K562 (cell line): ENCODE measurements at regions not wholly inside any gene's neighbourhood (a gene's known extent, or its start where the extent isn't known, plus 50 kb on each side); places are given as distances from the start of the nearest gene placed in this dataset.

Experiments used
- ATAC-seq: fragments of 200-7000 bp; cut with Tn5 transposase; 3 replicates; pipeline ENCODE4 v1.9.1; 2020; ENCODE audit warnings: moderate library complexity
- BruUV-seq: library from RNA; stranded (reverse); fragments of 400-500 nt; replicated peaks from 2 replicates; lab custom pipeline; 2021; lab: Mats Ljungman, UMichigan
- CTCF ChIA-PET: fragments of 300-600 bp; formaldehyde crosslinking; extraction: SDS; loops from one replicate; lab custom pipeline; 2021; ENCODE audit warnings: low intra/inter-chr PET ratio; lab: Yijun Ruan, JAX
- POLR2A ChIA-PET: fragments of 300-600, 350-650 bp; sonication (Branson Sonifier 250); formaldehyde crosslinking; extraction: SDS; loops from one replicate; lab custom pipeline; 2021; ENCODE audit warnings: antibody characterized with exemption, inconsistent platforms; lab: Yijun Ruan, JAX
- DNase-seq, 4 experiments: peaks; one replicate each; pipeline versions ENCODE4 v3.0.0 to v3.0.0-alpha.2; 2011 to 2018; ENCODE audit warnings: low spot score in 3 of 4, mixed read lengths in 3 of 4; ENCODE audit errors: extremely low read depth in 1 of 4
- FAIRE-seq: peaks from 2 replicates; lab custom pipeline; 2011; peaks lifted over from hg19 to GRCh38; lab: Jason Lieb, UNC
- H2AFZ ChIP-seq: 2 replicates; pipeline ENCODE4 v1.6.0; 2011; ENCODE audit warnings: low read depth, low read length, control low read depth, inconsistent platforms
- H3K27ac ChIP-seq: fragments of 200-600 bp; 3 replicates; pipeline ENCODE4 v1.8.0; 2011; ENCODE audit warnings: low read depth, mild to moderate bottlenecking, control low read depth, inconsistent platforms, low read length, moderate library complexity, mixed read lengths; ENCODE audit errors: extremely low read depth
- H3K27me3 ChIP-seq, 2 experiments: fragments of 300-600 bp in 1 of 2; 2 replicates in 1 of 2; 3 replicates in 1 of 2; pipeline versions ENCODE4 v1.6.0 to v1.8.0; 2011; ENCODE audit warnings: inconsistent platforms in 2 of 2, low read length in 2 of 2, mild to moderate bottlenecking in 1 of 2, mixed read lengths in 1 of 2, moderate library complexity in 1 of 2; ENCODE audit not compliant: control insufficient read depth in 2 of 2, insufficient read depth in 2 of 2
- H3K36me3 ChIP-seq: fragments of 300-600 bp; 3 replicates; pipeline ENCODE4 v1.8.0; 2011; ENCODE audit warnings: mild to moderate bottlenecking, low read length, inconsistent platforms; ENCODE audit not compliant: control insufficient read depth, insufficient read depth
- H3K4me1 ChIP-seq, 2 experiments: fragments of 200-600 bp in 1 of 2; replicated peaks in 1 of 2; 2 replicates in 1 of 2; 3 replicates in 1 of 2; pipeline versions ENCODE4 v1.5.1 to v1.8.0; 2011; ENCODE audit warnings: inconsistent platforms in 2 of 2, low read length in 2 of 2, mild to moderate bottlenecking in 1 of 2, mixed read lengths in 1 of 2, moderate library complexity in 1 of 2; ENCODE audit not compliant: control insufficient read depth in 2 of 2, insufficient read depth in 2 of 2
- H3K4me2 ChIP-seq: 2 replicates; pipeline ENCODE4 v1.6.1; 2011; ENCODE audit warnings: low read length, control low read depth, inconsistent platforms, mixed read lengths; ENCODE audit not compliant: insufficient read depth
- H3K4me3 ChIP-seq: fragments of 200-600 bp; sonication (generic), shearing (Covaris generic); 2 replicates; pipeline ENCODE4 v1.5.1; 2016; ENCODE audit warnings: control low read depth, inconsistent platforms
- H3K79me2 ChIP-seq: fragments of 200-600 bp; 3 replicates; pipeline ENCODE4 v1.8.0; 2011; ENCODE audit warnings: low read length, inconsistent platforms; ENCODE audit not compliant: control insufficient read depth, insufficient read depth
- H3K9ac ChIP-seq, 2 experiments: 2 replicates each; pipeline versions ENCODE4 v1.6.0 to v1.6.1; 2011; ENCODE audit warnings: low read depth in 2 of 2, low read length in 2 of 2, control low read depth in 1 of 2, inconsistent platforms in 1 of 2, mild to moderate bottlenecking in 1 of 2, mixed read lengths in 1 of 2; ENCODE audit not compliant: insufficient read depth in 1 of 2
- H3K9me1 ChIP-seq: one replicate; pipeline ENCODE4 v1.6.0; 2011; ENCODE audit warnings: inconsistent platforms, mild to moderate bottlenecking, low read length, moderate library complexity; ENCODE audit not compliant: control insufficient read depth, insufficient read depth
- H3K9me3 ChIP-seq: replicated peaks from 2 replicates; pipeline ENCODE4 v1.5.1; 2011; ENCODE audit warnings: low read depth, low read length, inconsistent platforms; ENCODE audit not compliant: control insufficient read depth, insufficient read depth
- H4K20me1 ChIP-seq: replicated peaks from 2 replicates; pipeline ENCODE4 v1.6.1; 2011; ENCODE audit warnings: low read length, inconsistent platforms, mixed read lengths; ENCODE audit not compliant: control insufficient read depth, insufficient read depth
- ARHGAP35 ChIP-seq: fragments of 450-650 bp; IDR thresholded peaks from 2 replicates; pipeline ENCODE4 v1.6.1; 2018; ENCODE audit not compliant: partially characterized antibody
- CHD2 ChIP-seq: IDR thresholded peaks from 2 replicates; pipeline ENCODE4 v1.6.1; 2011; ENCODE audit warnings: low read depth, low read length
- DDX20 ChIP-seq: fragments of 450-650 bp; IDR thresholded peaks from 2 replicates; pipeline ENCODE4 v1.6.1; 2016; ENCODE audit warnings: missing genetic modification characterization, low read depth, mild to moderate bottlenecking, missing compliant biosample characterization, moderate library complexity
- HMG20A ChIP-seq: fragments of 450-650 bp; formaldehyde crosslinking; conservative IDR thresholded peaks from 2 replicates; pipeline ENCODE4 v1.4.0; 2020; ENCODE audit warnings: mild to moderate bottlenecking, mixed read lengths
- HOXB6 ChIP-seq: fragments of 250-450 bp; sonication (Bioruptor Pico); IDR thresholded peaks from 2 replicates; pipeline ENCODE4 v1.5.1; 2022; ENCODE audit warnings: mild to moderate bottlenecking, borderline replicate concordance
- HSF4 ChIP-seq: fragments of 250-450 bp; sonication (Bioruptor Pico); IDR thresholded peaks from 2 replicates; pipeline ENCODE4 v2.1.2; 2022; ENCODE audit warnings: mild to moderate bottlenecking, moderate library complexity, borderline replicate concordance
- KLF1 ChIP-seq: fragments of 450-650 bp; IDR thresholded peaks from 2 replicates; pipeline ENCODE4 v1.6.1; 2016; ENCODE audit warnings: missing genetic modification characterization, missing compliant biosample characterization
- NELFE ChIP-seq: IDR thresholded peaks from 2 replicates; pipeline ENCODE4 v1.6.1; 2011; ENCODE audit warnings: mild to moderate bottlenecking; ENCODE audit not compliant: insufficient read depth, insufficient read length
- NFE2 ChIP-seq: IDR thresholded peaks from 2 replicates; pipeline ENCODE4 v1.6.1; 2014; ENCODE audit warnings: antibody characterized with exemption, low read depth
- NR2C2 ChIP-seq, 2 experiments: fragments of 200-800 bp in 1 of 2; sonication (Bioruptor generic) in 1 of 2; sonication (generic) in 1 of 2; formaldehyde crosslinking in 1 of 2; IDR thresholded peaks; 2 replicates each; pipeline versions ENCODE4 v1.6.1 to v1.8.0; 2016 to 2022; ENCODE audit warnings: mild to moderate bottlenecking in 1 of 2, missing compliant biosample characterization in 1 of 2, missing genetic modification characterization in 1 of 2, missing genetic modification reagents in 1 of 2
- POLR2AphosphoS2 ChIP-seq: IDR thresholded peaks from 2 replicates; pipeline ENCODE4 v1.6.1; 2012; ENCODE audit warnings: low read length, improper control_type of control experiment
- PURB ChIP-seq: sonication (generic); formaldehyde crosslinking; IDR thresholded peaks from 2 replicates; pipeline ENCODE4 v1.9.0; 2021; ENCODE audit warnings: low read depth, mild to moderate bottlenecking, missing genetic modification reagents
- RBM25 ChIP-seq: fragments of 200-400 bp; formaldehyde crosslinking; IDR thresholded peaks from 2 replicates; pipeline ENCODE4 v1.6.1; 2018; ENCODE audit warnings: low read length, low read depth, moderate library complexity; ENCODE audit not compliant: severe bottlenecking
- SP2 ChIP-seq: IDR thresholded peaks from 2 replicates; pipeline ENCODE4 v1.6.1; 2011; ENCODE audit warnings: mild to moderate bottlenecking, low read depth, low read length, moderate library complexity; ENCODE audit not compliant: poor library complexity, severe bottlenecking; ENCODE audit errors: extremely low read depth
- SRF ChIP-seq, 2 experiments: fragments of 250-450, 450-650 bp in 1 of 2; sonication (Bioruptor Pico) in 1 of 2; sonication (generic) in 1 of 2; formaldehyde crosslinking; IDR thresholded peaks; 2 replicates each; pipeline versions ENCODE4 v1.5.0 to v1.5.1; 2020 to 2022; ENCODE audit warnings: mild to moderate bottlenecking in 1 of 2, missing genetic modification reagents in 1 of 2
- TARDBP ChIP-seq: fragments of 450-650 bp; IDR thresholded peaks from 2 replicates; pipeline ENCODE4 v1.6.1; 2016
- ZNF830 ChIP-seq: fragments of 250-450 bp; sonication (Bioruptor Pico); IDR thresholded peaks from 2 replicates; pipeline ENCODE4 v1.5.0; 2021; ENCODE audit warnings: mild to moderate bottlenecking
- WGBS: fragments of 100-300 bp; shearing (Covaris generic); methylation state at CpG from one replicate; pipeline ENCODE4 v1.1.6; 2016; ENCODE audit warnings: low coverage, mixed read lengths; ENCODE audit not compliant: insufficient coverage; ENCODE audit errors: missing lambda C conversion rate; 5-methylcytosine and 5-hydroxymethylcytosine counted together
- in situ Hi-C: fragments of 300-500 bp; cut with MboI; formaldehyde crosslinking; loops from 4 replicates; pipeline ENCODE4 v1.15.0; 2018; ENCODE audit warnings: inconsistent platforms, mixed read lengths
- intact Hi-C: fragments of 100-400 bp; cut with micrococcal nuclease; formaldehyde crosslinking; loops from 2 replicates; pipeline ENCODE4 v1.14.2; 2022
- TF ChIP-seq, protein P1 (sequence below): IDR thresholded peaks from 2 replicates; pipeline ENCODE4 v1.6.1; 2014; ENCODE audit warnings: antibody characterized with exemption

DNA sequence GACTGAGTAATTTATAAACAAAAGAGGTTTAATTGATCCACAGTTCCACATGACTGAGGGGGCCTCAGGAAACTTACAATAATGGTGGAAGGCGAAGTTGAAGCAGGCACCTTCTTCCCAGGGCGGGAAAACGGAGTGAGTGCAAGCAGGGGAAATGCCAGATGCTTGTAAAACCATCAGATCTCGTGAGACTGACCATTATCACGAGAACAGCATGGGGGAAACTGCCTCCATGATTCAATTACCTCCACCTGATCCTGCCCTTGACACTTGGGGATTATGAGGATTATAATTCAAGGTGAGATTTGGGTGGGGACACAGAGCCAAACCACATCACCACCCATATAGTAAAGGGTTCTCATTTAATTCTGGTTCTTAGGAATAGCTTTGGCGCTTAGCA lies 219.5 kb upstream of the ATP5MC3 start:
- H3K9ac ChIP-seq, result no peak overlapping the region
- no peaks in the 10 kb centered on the region for H4K20me1 ChIP-seq
- CTCF ChIA-PET, result no interaction called here
- H3K27ac ChIP-seq, result no peak overlapping the region
- peak; percentile 90 for TF ChIP-seq CHD2
- peak; percentile 60 for TF ChIP-seq RBM25
- no peak for TF ChIP-seq SRF (CRISPR knock-in tag; IDR thresholded peaks at IDR 0.05)
- TF ChIP-seq ZNF830 (CRISPR knock-in tag), result no peak
- no TSS peak for BruUV-seq
- intact Hi-C loops, result no loop called here
- no peaks in the 10 kb centered on the region for H3K79me2 ChIP-seq
- no peaks in the 10 kb centered on the region; a peak in 2 of 5 replicates for H3K27me3 ChIP-seq
- no peak overlapping the region for H3K4me2 ChIP-seq
- no peaks in the 10 kb centered on the region for H3K9me3 ChIP-seq
- no peaks in the 10 kb centered on the region for H3K4me1 ChIP-seq
- no peak overlapping the region for H2AFZ ChIP-seq
- H3K4me3 ChIP-seq, result no peak overlapping the region
- POLR2A ChIA-PET, result no interaction called here
- no peak for ATAC-seq
- no peak for FAIRE-seq
- H3K9me1 ChIP-seq, result no peaks in the 10 kb centered on the region
- no peaks in the 10 kb centered on the region for H3K36me3 ChIP-seq
- DNase-seq, result peak in 1 of 4 experiments; percentile 6
- in situ Hi-C loops, result no loop called here
- 0% methylated on average over 6 of the region's 6 CpGs for WGBS

DNA sequence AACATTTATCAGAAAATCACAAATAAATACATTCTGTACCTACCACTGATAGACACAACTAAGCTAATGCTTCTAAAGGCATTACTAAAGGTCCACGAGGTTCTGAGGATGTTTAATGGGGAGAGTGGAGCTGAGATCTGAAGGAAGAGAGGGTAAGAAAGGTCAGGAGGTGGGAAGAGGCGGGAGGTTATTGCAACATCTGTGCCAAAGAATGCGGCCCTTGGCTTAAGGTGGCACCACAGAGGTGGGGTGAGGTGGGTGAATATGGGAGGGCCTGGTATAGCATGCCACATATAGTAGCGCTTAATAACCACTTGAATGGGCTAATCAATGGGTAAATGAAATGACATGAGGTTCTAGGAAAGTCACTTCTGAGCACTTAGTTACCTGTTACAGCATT lies 217.8 kb upstream of the ATP5MC3 start:
- no peak for FAIRE-seq
- no peak for ATAC-seq
- Histone ChIP-seq H3K27ac (no peak overlapping the region), H3K36me3 (no peaks in the 10 kb centered on the region), H3K9ac (no peak overlapping the region), H3K4me2 (no peak overlapping the region), H4K20me1 (no peaks in the 10 kb centered on the region), H3K9me3 (no peaks in the 10 kb centered on the region), H3K9me1 (no peaks in the 10 kb centered on the region), H2AFZ (no peak overlapping the region), H3K27me3 (peaks cover 0 to 3% of the 10 kb centered on the region in 2 experiments; a peak in 3 of 5 replicates), H3K79me2 (no peaks in the 10 kb centered on the region), H3K4me1 (no peaks in the 10 kb centered on the region), H3K4me3 (no peak overlapping the region)
- in situ Hi-C loops (no loop called here), intact Hi-C loops (no loop called here)
- ChIA-PET POLR2A (no interaction called here), CTCF (interaction anchor here (0.7 kb wide), 1 partner anchor 15 kb away, joined by 3 read pairs; no protein-coding TSS in a partner anchor)
- BruUV-seq, result no TSS peak
- WGBS, result 0% methylated on average over 4 of the region's 4 CpGs
- DNase-seq, result no peak
- TF ChIP-seq NR2C2 (CRISPR knock-in tag; IDR thresholded peaks at IDR 0.05) (no peak), NR2C2 (tag; IDR thresholded peaks at IDR 0.05) (no peak), KLF1 (tag) (no peak), HSF4 (CRISPR knock-in tag) (no peak), NFE2 (no peak), HMG20A (CRISPR knock-in tag) (no peak), NELFE (no peak), DDX20 (tag) (no peak), HOXB6 (CRISPR knock-in tag) (no peak), ARHGAP35 (no peak), PURB (CRISPR knock-in tag) (no peak), POLR2AphosphoS2 (no peak), TARDBP (no peak), SP2 (no peak)
- TF ChIP-seq, protein P1, sequence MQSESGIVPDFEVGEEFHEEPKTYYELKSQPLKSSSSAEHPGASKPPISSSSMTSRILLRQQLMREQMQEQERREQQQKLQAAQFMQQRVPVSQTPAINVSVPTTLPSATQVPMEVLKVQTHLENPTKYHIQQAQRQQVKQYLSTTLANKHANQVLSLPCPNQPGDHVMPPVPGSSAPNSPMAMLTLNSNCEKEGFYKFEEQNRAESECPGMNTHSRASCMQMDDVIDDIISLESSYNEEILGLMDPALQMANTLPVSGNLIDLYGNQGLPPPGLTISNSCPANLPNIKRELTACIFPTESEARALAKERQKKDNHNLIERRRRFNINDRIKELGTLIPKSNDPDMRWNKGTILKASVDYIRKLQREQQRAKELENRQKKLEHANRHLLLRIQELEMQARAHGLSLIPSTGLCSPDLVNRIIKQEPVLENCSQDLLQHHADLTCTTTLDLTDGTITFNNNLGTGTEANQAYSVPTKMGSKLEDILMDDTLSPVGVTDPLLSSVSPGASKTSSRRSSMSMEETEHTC, result no peak
